ENCODE measurements at regions not wholly inside any gene's neighbourhood (a gene's known extent, or its start where the extent isn't known, plus 50 kb on each side); places are given as distances from the start of the nearest gene placed in this dataset.
"Not testable (repeated sequence)": the region's sequence is repeated elsewhere in the genome, so short reads cannot be mapped to it uniquely, and the experiment has no call there.

GRCh38 chr1:200284236-200284635, 125.6 kb downstream of the ZNF281 start:
- DNase-seq (ENCODE audit: low read depth in 2 of 2) = not testable (repeated sequence)

- DNase-seq (ENCODE audit: low read depth in 2 of 2) = no peak
These were observed 127.2 kb downstream of the ZNF281 start for GRCh38 chr1:200282497-200283122.

- DNase-seq (ENCODE audit: low read depth in 2 of 2) = no peak
These were observed 128.5 kb downstream of the ZNF281 start for GRCh38 chr1:200281201-200281835.

- no peak for DNase-seq (ENCODE audit: low read depth in 2 of 2)
These were observed 129.9 kb downstream of the ZNF281 start for GRCh38 chr1:200279810-200280411.

- DNase-seq (ENCODE audit: low read depth in 2 of 2) = no peak
These were observed 133.9 kb downstream of the ZNF281 start for GRCh38 chr1:200275816-200276453.

GRCh38 chr1:200275415-200275814, 134.4 kb downstream of the ZNF281 start:
- no peak for DNase-seq (ENCODE audit: low read depth in 2 of 2)

GRCh38 chr1:200274116-200274515, 135.7 kb downstream of the ZNF281 start:
- no peak for DNase-seq (ENCODE audit: low read depth in 2 of 2)

GRCh38 chr1:200272481-200273068, 137.3 kb downstream of the ZNF281 start:
- DNase-seq (ENCODE audit: low read depth in 2 of 2) = no peak

- no peak for DNase-seq (ENCODE audit: low read depth in 2 of 2)
These were observed 140.6 kb downstream of the ZNF281 start for GRCh38 chr1:200269256-200269655.

GRCh38 chr1:200267937-200268336, 141.9 kb downstream of the ZNF281 start:
- DNase-seq (ENCODE audit: low read depth in 2 of 2) = no peak

GRCh38 chr1:200267458-200267857, 142.4 kb downstream of the ZNF281 start:
- no peak for DNase-seq (ENCODE audit: low read depth in 2 of 2)

- DNase-seq (ENCODE audit: low read depth in 2 of 2) = no peak
These were observed 143.0 kb downstream of the ZNF281 start for GRCh38 chr1:200266871-200267270.

GRCh38 chr1:200265881-200266280, 144.0 kb downstream of the ZNF281 start:
- no peak for DNase-seq (ENCODE audit: low read depth in 2 of 2)

GRCh38 chr1:200265104-200265503, 144.7 kb downstream of the ZNF281 start:
- DNase-seq (ENCODE audit: low read depth in 2 of 2) = no peak

- no peak for DNase-seq (ENCODE audit: low read depth in 2 of 2)
These were observed 146.6 kb downstream of the ZNF281 start for GRCh38 chr1:200263203-200263602.

- DNase-seq (ENCODE audit: low read depth in 2 of 2) = no peak
These were observed 147.4 kb downstream of the ZNF281 start for GRCh38 chr1:200262326-200262965.

- DNase-seq (ENCODE audit: low read depth in 2 of 2) = no peak
These were observed 149.1 kb downstream of the ZNF281 start for GRCh38 chr1:200260597-200261335.

GRCh38 chr1:200258447-200259375, 151.1 kb downstream of the ZNF281 start:
- DNase-seq (ENCODE audit: low read depth in 2 of 2) = no peak

- no peak for DNase-seq (ENCODE audit: low read depth in 2 of 2)
These were observed 152.6 kb downstream of the ZNF281 start for GRCh38 chr1:200257235-200257634.

- not testable (repeated sequence) for DNase-seq (ENCODE audit: low read depth in 2 of 2)
These were observed 155.2 kb downstream of the ZNF281 start for GRCh38 chr1:200254602-200255001.
